Upper lobe of left lung (tissue), 4 donors: ENCODE measurements at regions not wholly inside any gene's neighbourhood (a gene's known extent, or its start where the extent isn't known, plus 50 kb on each side); places are given as distances from the start of the nearest gene placed in this dataset.

Experiments used
- EP300 ChIP-seq, 4 donors: sonication (generic); formaldehyde crosslinking; IDR thresholded peaks; one replicate each; pipeline ENCODE4 v1.5.1; 2017; ENCODE audit warnings: antibody characterized with exemption in 4 of 4, control low read depth in 2 of 4
- POLR2A ChIP-seq, 4 donors: fragments of 450-650 bp; IDR thresholded peaks; one replicate each; pipeline ENCODE4 v1.5.1; 2016 to 2017; ENCODE audit warnings: antibody characterized with exemption in 4 of 4, mild to moderate bottlenecking in 2 of 4
- TF ChIP-seq, protein P1 (sequence below), 6 experiments: fragments of 450-650 bp in 4 of 6; fragments of 200-600 bp in 2 of 6; sonication (generic) in 2 of 6; IDR thresholded peaks; one replicate each; pipeline ENCODE4 v1.5.1; 2016 to 2019; ENCODE audit warnings: antibody characterized with exemption in 6 of 6

DNA sequence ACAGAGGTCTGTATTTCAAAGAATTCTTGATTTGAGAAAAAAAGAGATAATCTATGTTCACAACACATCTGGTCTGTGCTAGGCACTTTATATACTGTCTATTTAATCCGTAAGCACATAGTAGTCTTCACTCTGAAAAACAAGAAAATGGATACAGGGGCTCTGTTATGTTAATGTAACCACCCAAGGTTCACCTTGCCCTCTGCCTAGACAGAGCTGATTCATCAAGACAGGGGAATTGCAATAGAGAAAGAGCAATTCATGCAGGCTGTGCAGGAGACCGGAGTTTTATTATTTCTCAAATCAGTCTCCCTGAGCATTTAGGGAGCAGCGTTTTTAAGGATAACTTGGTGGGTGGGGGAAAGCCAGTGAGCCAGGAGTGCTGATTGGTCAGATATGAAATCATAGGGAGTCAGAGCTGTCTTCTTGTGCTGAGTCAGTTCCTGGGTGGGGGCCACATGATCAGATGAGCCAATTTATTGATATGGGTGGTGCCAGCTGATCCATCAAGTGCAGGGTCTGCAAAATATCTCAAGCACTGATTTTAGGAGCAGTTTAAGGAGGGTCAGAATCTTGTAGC lies 92.9 kb upstream of the TNIP3 start:
- TF ChIP-seq EP300 (IDR thresholded peaks at IDR 0.05) (no peak), POLR2A (IDR thresholded peaks at IDR 0.05) (no peak)
- TF ChIP-seq, protein P1, sequence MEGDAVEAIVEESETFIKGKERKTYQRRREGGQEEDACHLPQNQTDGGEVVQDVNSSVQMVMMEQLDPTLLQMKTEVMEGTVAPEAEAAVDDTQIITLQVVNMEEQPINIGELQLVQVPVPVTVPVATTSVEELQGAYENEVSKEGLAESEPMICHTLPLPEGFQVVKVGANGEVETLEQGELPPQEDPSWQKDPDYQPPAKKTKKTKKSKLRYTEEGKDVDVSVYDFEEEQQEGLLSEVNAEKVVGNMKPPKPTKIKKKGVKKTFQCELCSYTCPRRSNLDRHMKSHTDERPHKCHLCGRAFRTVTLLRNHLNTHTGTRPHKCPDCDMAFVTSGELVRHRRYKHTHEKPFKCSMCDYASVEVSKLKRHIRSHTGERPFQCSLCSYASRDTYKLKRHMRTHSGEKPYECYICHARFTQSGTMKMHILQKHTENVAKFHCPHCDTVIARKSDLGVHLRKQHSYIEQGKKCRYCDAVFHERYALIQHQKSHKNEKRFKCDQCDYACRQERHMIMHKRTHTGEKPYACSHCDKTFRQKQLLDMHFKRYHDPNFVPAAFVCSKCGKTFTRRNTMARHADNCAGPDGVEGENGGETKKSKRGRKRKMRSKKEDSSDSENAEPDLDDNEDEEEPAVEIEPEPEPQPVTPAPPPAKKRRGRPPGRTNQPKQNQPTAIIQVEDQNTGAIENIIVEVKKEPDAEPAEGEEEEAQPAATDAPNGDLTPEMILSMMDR (IDR thresholded peaks at IDR 0.05): no peak
